HepG2 (cell line): ENCODE measurements at regions not wholly inside any gene's neighbourhood (a gene's known extent, or its start where the extent isn't known, plus 50 kb on each side); places are given as distances from the start of the nearest gene placed in this dataset.

ENCODE experiments used
- ATAC-seq: fragments of 200-7000 bp; cut with Tn5 transposase; 3 replicates; pipeline ENCODE4 v1.9.1; 2020; ENCODE audit warnings: mild to moderate bottlenecking, moderate library complexity
- BruUV-seq: library from RNA; stranded (reverse); fragments of 400-500 nt; replicated peaks from 2 replicates; lab custom pipeline; 2021; lab: Mats Ljungman, UMichigan
- CTCF ChIA-PET: fragments of 300-600 bp; formaldehyde crosslinking; extraction: SDS; loops from one replicate; lab custom pipeline; 2021; ENCODE audit warnings: low total read pairs, inconsistent platforms, low intra/inter-chr PET ratio; lab: Yijun Ruan, JAX
- POLR2A ChIA-PET: fragments of 350-600 bp; sonication (Branson Sonifier 250); formaldehyde crosslinking; loops from one replicate; lab custom pipeline; 2020; ENCODE audit warnings: antibody characterized with exemption, inconsistent platforms; lab: Yijun Ruan, JAX
- DNase-seq: peaks from one replicate; pipeline ENCODE4 v3.0.0-alpha.2; 2015; ENCODE audit warnings: low spot score
- FAIRE-seq: peaks from 3 replicates; lab custom pipeline; 2011; peaks lifted over from hg19 to GRCh38; lab: Jason Lieb, UNC
- H2AFZ ChIP-seq: one replicate; pipeline ENCODE4 v1.6.1; 2011; ENCODE audit warnings: low read length, inconsistent platforms
- H3K27ac ChIP-seq: fragments of 300-600 bp; 3 replicates; pipeline ENCODE4 v1.8.0; 2011; ENCODE audit warnings: mixed run types, mild to moderate bottlenecking, mixed read lengths, low read length, inconsistent platforms; ENCODE audit not compliant: insufficient read depth; ENCODE audit errors: extremely low read length
- H3K27me3 ChIP-seq, 2 experiments: fragments of 200-600 bp in 1 of 2; 2 replicates in 1 of 2; 3 replicates in 1 of 2; pipeline versions ENCODE4 v1.6.0 to v1.8.0; 2011; ENCODE audit warnings: low read length in 2 of 2, mild to moderate bottlenecking in 2 of 2, moderate library complexity in 2 of 2, inconsistent platforms in 1 of 2; ENCODE audit not compliant: insufficient read depth in 2 of 2, control insufficient read depth in 1 of 2
- H3K36me3 ChIP-seq, 2 experiments: fragments of 200-600 bp in 1 of 2; replicated peaks in 1 of 2; 2 replicates in 1 of 2; 3 replicates in 1 of 2; pipeline versions ENCODE4 v1.5.1 to v1.8.0; 2011; ENCODE audit warnings: low read length in 2 of 2, inconsistent platforms in 1 of 2; ENCODE audit not compliant: insufficient read depth in 2 of 2, control insufficient read depth in 1 of 2
- H3K4me1 ChIP-seq: 2 replicates; pipeline ENCODE4 v1.5.1; 2012; ENCODE audit warnings: low read length, inconsistent platforms; ENCODE audit not compliant: insufficient read depth
- H3K4me2 ChIP-seq: 2 replicates; pipeline ENCODE4 v1.6.0; 2011; ENCODE audit warnings: low read depth, low read length, inconsistent platforms
- H3K4me3 ChIP-seq, 3 experiments: fragments of 200-600 bp in 1 of 3; sonication (generic), shearing (Covaris generic) in 1 of 3; replicated peaks in 1 of 3; 2 replicates each; pipeline ENCODE4 v1.5.1; 2011 to 2016; ENCODE audit warnings: low read length in 3 of 3, inconsistent platforms in 2 of 3, low read depth in 2 of 3, mild to moderate bottlenecking in 2 of 3, control low read depth in 1 of 3, mixed read lengths in 1 of 3; ENCODE audit not compliant: insufficient read depth in 1 of 3
- H3K79me2 ChIP-seq: one replicate; pipeline ENCODE4 v1.6.1; 2011; ENCODE audit warnings: low read length, inconsistent platforms; ENCODE audit not compliant: insufficient read depth
- H3K9ac ChIP-seq: 2 replicates; pipeline ENCODE4 v1.6.0; 2011; ENCODE audit warnings: mild to moderate bottlenecking, low read depth, low read length, inconsistent platforms; ENCODE audit not compliant: insufficient read depth
- H3K9me3 ChIP-seq: 2 replicates; pipeline ENCODE4 v1.5.1; 2012; ENCODE audit warnings: mild to moderate bottlenecking, low read length
- H4K20me1 ChIP-seq: 2 replicates; pipeline ENCODE4 v1.6.0; 2011; ENCODE audit warnings: inconsistent platforms, mild to moderate bottlenecking, low read length, moderate library complexity; ENCODE audit not compliant: insufficient read depth
- ARNT ChIP-seq: fragments of 450-650 bp; IDR thresholded peaks from 2 replicates; pipeline ENCODE4 v1.6.1; 2017
- CENPX ChIP-seq: sonication (generic); formaldehyde crosslinking; IDR thresholded peaks from 2 replicates; pipeline ENCODE4 v1.9.0; 2021; ENCODE audit warnings: mild to moderate bottlenecking, missing genetic modification reagents, moderate library complexity
- CREB1 ChIP-seq, 2 experiments: fragments of 450-650 bp in 1 of 2; IDR thresholded peaks; 2 replicates each; pipeline ENCODE4 v1.6.1; 2016 to 2017; ENCODE audit warnings: control low read depth in 1 of 2, mild to moderate bottlenecking in 1 of 2, missing compliant biosample characterization in 1 of 2, missing genetic modification characterization in 1 of 2
- MAFK ChIP-seq, 2 experiments: IDR thresholded peaks in 1 of 2; conservative IDR thresholded peaks in 1 of 2; 2 replicates each; pipeline ENCODE4 v1.6.1; 2011; ENCODE audit warnings: improper control_type of control experiment in 2 of 2, low read length in 2 of 2
- RBM39 ChIP-seq: fragments of 200-400 bp; formaldehyde crosslinking; IDR thresholded peaks from one replicate; pipeline ENCODE4 v1.6.1; 2018; ENCODE audit warnings: antibody characterized with exemption, mild to moderate bottlenecking, low read depth, low read length; ENCODE audit not compliant: poor library complexity, severe bottlenecking
- ZFP82 ChIP-seq: sonication (generic); formaldehyde crosslinking; IDR thresholded peaks from 2 replicates; pipeline ENCODE4 v1.5.1; 2020; ENCODE audit warnings: mild to moderate bottlenecking, missing genetic modification reagents, borderline replicate concordance
- ZGPAT ChIP-seq: IDR thresholded peaks from 2 replicates; pipeline ENCODE4 v1.6.1; 2016; ENCODE audit warnings: mild to moderate bottlenecking
- ZNF121 ChIP-seq: sonication (generic); formaldehyde crosslinking; IDR thresholded peaks from 2 replicates; pipeline ENCODE4 v1.5.0; 2020; ENCODE audit warnings: mild to moderate bottlenecking, missing genetic modification reagents
- ZNF3 ChIP-seq: IDR thresholded peaks from 2 replicates; pipeline ENCODE4 v1.7.0; 2017; ENCODE audit warnings: inconsistent platforms
- ZNF326 ChIP-seq: sonication (generic); formaldehyde crosslinking; IDR thresholded peaks from 2 replicates; pipeline ENCODE4 v1.4.0; 2020; ENCODE audit warnings: missing genetic modification reagents, borderline replicate concordance
- ZNF333 ChIP-seq: sonication (generic); formaldehyde crosslinking; IDR thresholded peaks from 2 replicates; pipeline ENCODE4 v1.4.0; 2020; ENCODE audit warnings: mild to moderate bottlenecking, missing genetic modification reagents, borderline replicate concordance
- ZNF501 ChIP-seq: sonication (generic); formaldehyde crosslinking; IDR thresholded peaks from 2 replicates; pipeline ENCODE4 v1.5.1; 2020; ENCODE audit warnings: mild to moderate bottlenecking, moderate library complexity, missing genetic modification reagents
- ZNF646 ChIP-seq: sonication (generic); formaldehyde crosslinking; IDR thresholded peaks from 2 replicates; pipeline ENCODE4 v1.9.0; 2021; ENCODE audit warnings: mild to moderate bottlenecking, missing genetic modification reagents
- in situ Hi-C: cut with HindIII; loops from 2 replicates; pipeline ENCODE4 v1.10.0; 2017; ENCODE audit warnings: low pct_unique_long_range_greater_than_20kb; ENCODE audit not compliant: extremely low pct_ligation_motif_present
- intact Hi-C: fragments of 100-400 bp; cut with micrococcal nuclease; formaldehyde crosslinking; loops from one replicate; pipeline ENCODE4 v1.10.0; 2022; ENCODE audit not compliant: unreplicated experiment

GRCh38 chr10:83144461-83144860 lies 994.8 kb upstream of the GHITM start:
- H3K9me3 ChIP-seq, result peaks cover 61% of the 10 kb centered on the region
- H3K4me1 ChIP-seq, result no peaks in the 10 kb centered on the region
- no peak overlapping the region for H3K27ac ChIP-seq
- TF ChIP-seq ZNF3 (CRISPR knock-in tag), result no peak
- no peak for TF ChIP-seq ZNF646
- no peak for TF ChIP-seq ZNF501 (CRISPR knock-in tag)
- no peak for TF ChIP-seq CREB1 (IDR thresholded peaks at IDR 0.05)
- no peak for TF ChIP-seq CREB1 (CRISPR knock-in tag; IDR thresholded peaks at IDR 0.05)
- TF ChIP-seq ZFP82 (CRISPR knock-in tag), result no peak
- TF ChIP-seq ZNF333 (CRISPR knock-in tag), result no peak
- TF ChIP-seq RBM39, result no peak
- TF ChIP-seq ARNT, result no peak
- TF ChIP-seq CENPX (CRISPR knock-in tag), result no peak
- no peak for TF ChIP-seq ZGPAT
- no peak for TF ChIP-seq ZNF121 (CRISPR knock-in tag)
- TF ChIP-seq ZNF326 (CRISPR knock-in tag), result no peak
- no peak for TF ChIP-seq MAFK (conservative IDR thresholded peaks at IDR 0.05 in 1 of 2, IDR thresholded peaks at IDR 0.05 in 1 of 2; ENCODE audit: low read length in 2 of 2)
- no peaks in the 10 kb centered on the region for H3K36me3 ChIP-seq
- H2AFZ ChIP-seq, result no peak overlapping the region
- no peak overlapping the region for H3K9ac ChIP-seq
- H3K4me2 ChIP-seq, result no peak overlapping the region
- POLR2A ChIA-PET, result no interaction called here
- FAIRE-seq, result no peak
- ATAC-seq, result no peak
- intact Hi-C loops, result no loop called here
- CTCF ChIA-PET, result no interaction called here
- no peaks in the 10 kb centered on the region for H4K20me1 ChIP-seq
- no peak for DNase-seq
- no peaks in the 10 kb centered on the region for H3K79me2 ChIP-seq
- in situ Hi-C loops, result no loop called here
- BruUV-seq, result no TSS peak
- H3K4me3 ChIP-seq, result no peak overlapping the region
- no peaks in the 10 kb centered on the region; a peak in 1 of 5 replicates for H3K27me3 ChIP-seq
